ENCODE measurements at regions not wholly inside any gene's neighbourhood (a gene's known extent, or its start where the extent isn't known, plus 50 kb on each side); places are given as distances from the start of the nearest gene placed in this dataset.

GRCh38 chr2:215883799-215884198 lies 129.6 kb downstream of the MREG start:
- Histone ChIP-seq H3K79me2 (ENCODE audit: control insufficient read depth, insufficient read depth, low read length) (no peaks in the 10 kb centered on the region), H3K9me3 (replicated peaks; ENCODE audit: control insufficient read depth, insufficient read depth, low read length) (no peaks in the 10 kb centered on the region), H3K4me1 (ENCODE audit: control insufficient read depth, insufficient read depth, low read length) (peaks cover 15% of the 10 kb centered on the region), H3K36me3 (ENCODE audit: control insufficient read depth in 2 of 2, insufficient read depth in 2 of 2, low read length in 1 of 2) (no peaks in the 10 kb centered on the region), H3K27me3 (replicated peaks in 1 of 2; ENCODE audit: control insufficient read depth in 2 of 2, insufficient read depth in 2 of 2, low read length in 1 of 2) (no peaks in the 10 kb centered on the region), H3K4me2 (ENCODE audit: control insufficient read depth, insufficient read depth) (0 out of 2 replicates have a peak overlapping the region, but pooled peaks have one; percentile 41), H3K27ac (ENCODE audit: control insufficient read depth, insufficient read depth) (no peak overlapping the region), H4K20me1 (ENCODE audit: control insufficient read depth, insufficient read depth) (no peaks in the 10 kb centered on the region), H2AFZ (ENCODE audit: control insufficient read depth, low read depth, low read length) (no peak overlapping the region), H3K4me3 (no peak overlapping the region), H3K9ac (ENCODE audit: control insufficient read depth, insufficient read depth, low read length) (no peak overlapping the region)
- BruUV-seq (replicated peaks): no TSS peak
- peak; percentile 87 for ATAC-seq
- in situ Hi-C loops (cut with MboI) (no loop called here), intact Hi-C loops (cut with micrococcal nuclease; ENCODE audit: unreplicated experiment) (loop anchor here (5.0 kb wide), 1 partner anchor 34 kb away; no protein-coding TSS in a partner anchor)
- POLR2A ChIA-PET: no interaction called here
- FAIRE-seq: no peak
- CTCF ChIA-PET: interaction anchor here (0.7 to 1.0 kb wide), 2 partner anchors 29 to 79 kb away, joined by 3 read pairs; no protein-coding TSS in a partner anchor
- RAD21 ChIA-PET (ENCODE audit: unreplicated experiment): interaction anchor here (1.1 to 7.0 kb wide), 4 partner anchors 13 to 43 kb away, joined by 4 to 76 read pairs (median 8); no protein-coding TSS in a partner anchor
- DNase-seq (ENCODE audit: low read depth, low spot score): peak; percentile 49
- SMC1A ChIA-PET (ENCODE audit: uncharacterized antibody, unreplicated experiment): interaction anchor here (0.7 to 11.2 kb wide), 11 partner anchors 9 to 442 kb away, joined by 3 to 185 read pairs (median 6); no protein-coding TSS in a partner anchor
- TF ChIP-seq RAD21 (IDR thresholded peaks at IDR 0.05; ENCODE audit: insufficient read depth, low read depth, low read length): no peak
- TF ChIP-seq MYB (IDR thresholded peaks at IDR 0.05; ENCODE audit: borderline replicate concordance, low read depth, low read length): no peak
- peak; percentile 79 to 83; a peak in 3 of 4 replicates for TF ChIP-seq IKZF2 (IDR thresholded peaks at IDR 0.05)
- no peak for TF ChIP-seq SREBF2 (IDR thresholded peaks at IDR 0.05; ENCODE audit: low read length)
- TF ChIP-seq WRNIP1 (IDR thresholded peaks at IDR 0.05; ENCODE audit: borderline replicate concordance, low read depth, low read length): no peak
- no peak for TF ChIP-seq RCOR1 (conservative IDR thresholded peaks at IDR 0.05; ENCODE audit: low read depth, low read length)
- TF ChIP-seq ASH2L (IDR thresholded peaks at IDR 0.05; ENCODE audit: borderline replicate concordance, low read depth): no peak
- TF ChIP-seq SPI1 (IDR thresholded peaks at IDR 0.05; ENCODE audit: borderline replicate concordance, insufficient read depth, low read depth, low read length): no peak
- TF ChIP-seq SKIL (IDR thresholded peaks at IDR 0.05; ENCODE audit: low read depth, poor library complexity, severe bottlenecking): peak; percentile 60
- no peak for TF ChIP-seq KAT2A (conservative IDR thresholded peaks at IDR 0.05; ENCODE audit: control insufficient read depth, low read depth, low read length)
- no peak for TF ChIP-seq TARDBP (IDR thresholded peaks at IDR 0.05; ENCODE audit: borderline replicate concordance)
- no peak for TF ChIP-seq ZNF592 (IDR thresholded peaks at IDR 0.05)
- 0 out of 2 replicates have a peak, but pooled peaks have one; percentile 54 for TF ChIP-seq ZNF217 (IDR thresholded peaks at IDR 0.05)
- TF ChIP-seq BCLAF1 (IDR thresholded peaks at IDR 0.05): no peak
- no peak for TF ChIP-seq HDGF (IDR thresholded peaks at IDR 0.05)
- peak; percentile 75 for TF ChIP-seq NR2F1 (conservative IDR thresholded peaks at IDR 0.05)
- TF ChIP-seq BMI1 (IDR thresholded peaks at IDR 0.05; ENCODE audit: borderline replicate concordance): no peak
